CD1c-positive myeloid dendritic cell (primary cell): ENCODE measurements at regions not wholly inside any gene's neighbourhood (a gene's known extent, or its start where the extent isn't known, plus 50 kb on each side); places are given as distances from the start of the nearest gene placed in this dataset.

Source experiments
- DNase-seq: peaks from one replicate; pipeline ENCODE4 v3.0.0-alpha.2; 2016; ENCODE audit errors: extremely low spot score

DNA sequence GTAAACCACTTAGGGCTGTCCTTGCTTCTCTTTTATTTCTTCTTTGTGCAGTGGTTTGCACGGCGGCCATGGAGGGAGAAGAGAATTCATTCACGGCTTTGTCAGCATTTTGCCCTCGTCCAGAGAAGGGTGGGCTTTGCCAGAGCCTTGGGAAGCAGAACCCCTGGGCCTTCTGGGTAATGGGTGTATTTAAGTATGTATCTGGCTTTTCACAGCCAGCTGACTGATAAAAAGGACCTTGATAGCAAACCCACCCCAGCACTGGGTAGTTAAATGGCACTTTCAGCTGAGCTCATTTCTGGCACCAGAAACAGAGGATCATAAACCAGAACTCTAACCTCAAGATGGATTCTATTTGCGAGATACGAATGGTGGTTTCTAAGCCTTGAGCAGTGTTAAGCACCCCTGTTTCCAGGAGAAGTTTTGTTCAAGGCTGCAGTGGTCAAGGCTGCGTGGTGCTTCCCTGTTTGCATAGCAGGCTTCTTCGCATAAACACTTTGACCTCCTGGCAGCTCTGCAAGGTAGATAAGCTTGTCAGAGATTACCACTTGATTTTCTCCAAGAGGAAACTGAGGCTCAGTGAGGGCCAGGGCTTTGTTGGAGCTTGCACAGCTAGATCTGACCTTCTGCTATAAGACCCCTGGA is 441.6 kb upstream of the KLF4 start:
- DNase-seq: no peak

DNA sequence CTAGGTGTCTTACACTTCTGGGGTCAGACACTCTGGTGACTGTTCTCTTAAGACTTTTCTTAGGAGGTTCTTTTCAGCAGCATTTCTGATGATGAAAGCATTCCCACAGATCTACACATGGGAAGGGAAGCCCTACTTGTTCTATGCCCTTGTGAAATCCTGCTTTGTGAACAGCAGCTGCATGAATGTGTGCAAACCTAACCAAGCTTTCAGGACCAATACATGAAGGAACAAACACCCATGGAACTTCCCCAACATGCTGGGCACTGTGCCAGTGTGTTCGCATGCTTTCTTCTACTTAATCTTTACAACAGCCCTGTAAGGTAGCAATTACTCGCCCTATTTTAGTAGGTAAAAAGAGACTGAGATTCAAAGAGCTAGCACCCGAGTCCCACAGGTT is 439.9 kb upstream of the KLF4 start:
- DNase-seq: peak; percentile 91

DNA sequence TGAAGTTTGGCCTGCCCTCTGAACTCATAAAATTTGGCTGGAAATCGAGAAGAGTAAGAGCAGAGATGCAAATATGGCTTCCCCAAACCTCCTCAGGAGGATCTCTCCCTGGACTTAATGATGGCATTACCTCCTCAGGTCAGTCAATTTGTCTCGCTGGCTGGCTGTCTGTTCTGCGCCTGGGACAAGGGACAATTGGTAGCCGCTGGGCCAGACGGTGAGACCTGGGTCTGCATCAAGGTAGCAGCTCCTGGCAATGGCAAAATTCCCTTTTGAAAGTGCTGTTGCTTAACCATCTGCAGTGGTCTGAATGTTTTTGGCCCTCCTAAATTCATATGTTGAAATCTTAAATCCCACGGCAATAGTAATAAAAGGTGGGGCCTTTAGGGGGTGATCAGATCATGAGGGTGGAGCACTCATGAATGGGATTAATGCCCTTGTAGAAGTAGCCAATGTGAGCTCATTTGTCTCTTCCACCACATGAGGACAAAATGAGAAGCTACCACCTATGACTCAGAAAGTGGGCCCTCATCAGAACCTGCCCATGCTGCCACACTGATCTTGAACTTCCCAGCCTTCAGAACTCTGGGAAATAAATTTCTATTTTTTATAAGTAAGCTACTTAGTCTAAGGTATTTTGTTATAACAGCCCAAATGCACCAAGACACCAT is 439.3 kb upstream of the KLF4 start:
- peak; percentile 62 for DNase-seq

DNA sequence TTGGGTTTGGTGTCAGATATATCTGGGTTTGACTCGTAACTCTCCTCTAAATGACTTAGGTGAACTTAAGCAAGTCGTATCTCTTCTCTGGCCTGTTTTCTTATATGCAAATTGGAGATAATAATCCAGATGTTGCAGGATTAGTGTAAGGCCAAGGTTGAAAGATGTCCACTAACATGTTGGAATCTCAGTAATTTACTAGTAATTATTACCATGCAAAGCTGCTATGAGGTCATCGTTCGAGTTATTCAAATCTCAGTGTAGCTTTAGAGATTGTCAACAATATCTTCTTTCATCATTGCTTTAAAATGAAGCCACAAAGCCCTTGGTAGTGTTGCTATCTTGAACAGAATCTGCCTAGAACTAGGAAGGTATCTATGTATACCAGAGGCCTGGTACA is 437.7 kb upstream of the KLF4 start:
- DNase-seq: no peak

DNA sequence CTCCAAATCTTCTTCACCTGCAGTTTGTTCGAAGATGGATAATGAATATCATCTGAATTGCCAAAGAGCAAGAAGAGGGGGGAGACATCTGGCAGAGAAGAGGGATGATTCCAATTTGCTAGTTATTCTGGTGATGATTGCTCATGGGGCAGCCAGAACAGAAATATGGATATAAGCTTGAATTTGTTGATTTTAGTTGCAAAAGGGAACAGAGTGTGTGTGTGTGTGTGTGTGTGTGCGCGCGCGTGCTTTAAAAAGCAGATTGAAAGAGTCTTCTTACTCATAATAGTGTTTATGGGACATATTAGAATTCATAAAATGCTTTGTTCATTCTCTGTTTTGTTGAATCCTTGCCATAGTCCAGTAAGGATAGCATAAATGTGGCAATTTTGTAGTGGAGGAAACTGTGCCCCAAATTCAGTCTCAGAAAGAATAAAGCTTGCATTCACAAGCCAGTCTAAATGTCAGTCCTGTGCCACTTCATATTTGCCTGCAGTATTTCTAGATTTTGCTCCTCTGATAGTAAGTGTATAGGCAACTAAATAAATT is 436.3 kb upstream of the KLF4 start:
- no peak for DNase-seq

DNA sequence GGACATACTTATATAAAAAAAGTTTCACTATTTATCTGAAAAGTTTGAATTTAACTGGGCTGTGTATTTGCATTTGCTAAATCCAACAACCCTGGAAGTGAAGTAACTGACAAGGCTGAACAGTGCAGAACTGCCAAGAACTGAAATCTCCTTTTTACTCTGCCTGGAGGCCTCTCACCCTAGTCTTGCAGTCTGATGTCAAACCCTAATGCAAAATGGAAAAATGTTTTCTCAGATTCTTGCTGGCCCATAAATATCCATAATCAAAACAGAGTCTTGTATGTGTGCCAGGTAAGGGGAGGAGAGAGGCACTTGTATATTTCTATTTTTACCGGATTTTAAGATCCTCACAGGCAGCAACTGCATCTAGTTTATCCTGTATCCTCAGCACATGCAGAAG is 432.7 kb upstream of the KLF4 start:
- DNase-seq: no peak

DNA sequence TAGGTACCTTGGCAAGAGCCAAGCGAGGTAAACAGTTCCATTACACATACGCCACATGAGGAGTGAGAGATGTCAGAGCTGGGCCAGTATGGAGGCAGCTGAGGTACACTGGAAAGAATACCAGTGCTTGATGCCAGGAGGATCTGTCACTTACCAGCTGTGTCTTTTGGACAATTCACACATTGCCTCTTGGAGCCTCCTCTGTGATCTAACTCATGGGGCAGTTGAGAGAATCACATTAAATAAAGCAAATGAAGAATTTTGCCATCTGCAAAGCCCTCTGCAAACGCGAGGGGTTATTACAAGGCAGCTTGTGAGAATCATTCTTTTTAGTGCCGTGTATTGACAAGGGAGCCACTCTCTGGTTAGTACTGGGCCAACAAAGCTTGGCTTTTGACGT is 429.7 kb upstream of the KLF4 start:
- no peak for DNase-seq

DNA sequence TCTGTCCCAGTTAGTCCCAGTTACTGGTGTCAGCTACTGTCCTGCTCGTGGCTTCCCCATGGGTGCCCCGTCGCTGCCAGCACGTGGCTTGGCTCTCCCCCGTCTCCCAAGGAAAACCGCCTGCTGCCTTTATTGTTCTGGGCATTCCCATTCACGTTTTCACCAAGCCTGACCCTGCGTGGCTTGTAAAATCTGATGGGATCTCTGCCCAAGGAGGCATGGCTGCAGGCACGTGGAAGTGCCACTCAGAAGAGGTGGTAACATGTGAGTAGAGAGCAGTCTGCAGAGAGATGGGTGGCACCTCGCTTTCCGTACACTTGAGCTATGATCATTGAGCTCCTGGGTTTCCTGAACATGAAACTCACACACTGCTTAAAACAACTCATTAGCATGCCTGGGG is 429.2 kb upstream of the KLF4 start:
- DNase-seq: no peak

DNA sequence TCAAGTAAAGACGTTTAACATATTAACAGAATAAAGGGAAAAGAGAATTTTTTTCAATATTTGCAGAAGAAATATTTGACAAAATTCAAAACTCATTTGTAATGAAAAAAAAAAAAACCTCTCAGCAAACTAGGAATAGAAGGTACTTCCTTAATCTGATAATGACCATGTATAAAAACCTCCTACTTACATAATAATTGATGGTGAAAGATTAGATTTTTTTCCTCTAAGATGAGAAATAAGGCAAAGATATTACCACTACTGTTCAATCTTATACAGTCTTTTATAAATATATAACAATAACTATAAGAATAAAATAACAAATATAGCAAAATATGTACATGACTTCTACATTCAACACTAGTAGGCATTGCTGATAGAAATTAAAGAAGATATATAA is 424.6 kb upstream of the KLF4 start:
- DNase-seq: no peak

DNA sequence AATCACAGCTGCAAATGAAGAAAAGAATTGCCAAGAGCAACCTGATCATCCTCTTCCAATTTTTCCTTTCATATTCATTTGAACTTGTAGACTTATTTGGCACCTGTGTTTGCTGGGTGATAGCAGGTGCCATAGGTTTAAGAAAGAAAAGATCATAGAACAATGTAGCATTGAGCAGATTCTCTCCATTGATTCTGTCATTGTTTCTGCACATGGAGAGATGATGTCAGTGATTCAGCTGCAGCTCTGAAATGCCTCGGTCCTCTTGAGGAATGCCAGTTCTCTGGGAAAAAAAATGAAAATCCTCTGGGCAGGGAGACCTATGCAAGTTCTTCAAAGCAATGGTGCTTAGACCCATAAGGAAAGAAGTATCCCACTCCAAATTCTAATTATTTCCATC is 418.1 kb upstream of the KLF4 start:
- no peak for DNase-seq

DNA sequence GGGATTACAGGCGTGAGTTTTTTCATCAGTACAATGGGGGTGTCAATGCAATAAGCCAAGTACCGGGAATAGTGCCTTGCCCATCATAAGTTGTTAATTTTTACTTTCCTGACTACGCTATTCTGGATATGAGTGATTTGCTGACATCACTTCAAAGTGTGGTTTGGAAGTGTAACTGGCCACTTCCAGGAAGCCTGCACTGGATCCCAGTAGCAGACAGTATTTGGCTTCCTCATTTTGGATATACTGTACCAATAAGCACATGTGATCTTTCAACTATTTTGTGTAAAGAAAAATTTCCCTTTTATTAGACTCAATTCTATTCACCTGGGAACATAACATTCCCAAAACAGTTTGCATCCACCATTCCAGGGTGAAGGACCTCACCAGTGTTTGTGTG is 417.7 kb upstream of the KLF4 start:
- peak; percentile 64 for DNase-seq

DNA sequence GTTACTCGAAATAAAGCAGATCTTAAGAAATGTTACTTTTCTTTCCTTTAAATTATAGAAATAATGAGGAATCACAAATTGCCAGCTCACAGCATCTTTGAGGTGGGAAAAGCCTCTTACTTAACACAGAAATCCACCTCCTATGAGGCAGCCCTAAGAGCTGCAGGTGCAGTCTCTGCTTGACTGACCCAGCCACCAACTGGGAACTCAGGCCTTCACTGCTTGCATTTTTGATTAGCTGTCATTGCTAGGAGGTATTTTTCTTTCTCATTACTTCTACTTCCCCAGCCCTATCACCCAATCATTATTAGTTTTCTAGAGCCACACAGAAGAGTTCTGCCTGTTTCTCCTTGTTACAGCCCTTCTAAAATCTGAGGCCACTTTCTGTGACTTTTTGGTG is 416.5 kb upstream of the KLF4 start:
- DNase-seq: no peak

DNA sequence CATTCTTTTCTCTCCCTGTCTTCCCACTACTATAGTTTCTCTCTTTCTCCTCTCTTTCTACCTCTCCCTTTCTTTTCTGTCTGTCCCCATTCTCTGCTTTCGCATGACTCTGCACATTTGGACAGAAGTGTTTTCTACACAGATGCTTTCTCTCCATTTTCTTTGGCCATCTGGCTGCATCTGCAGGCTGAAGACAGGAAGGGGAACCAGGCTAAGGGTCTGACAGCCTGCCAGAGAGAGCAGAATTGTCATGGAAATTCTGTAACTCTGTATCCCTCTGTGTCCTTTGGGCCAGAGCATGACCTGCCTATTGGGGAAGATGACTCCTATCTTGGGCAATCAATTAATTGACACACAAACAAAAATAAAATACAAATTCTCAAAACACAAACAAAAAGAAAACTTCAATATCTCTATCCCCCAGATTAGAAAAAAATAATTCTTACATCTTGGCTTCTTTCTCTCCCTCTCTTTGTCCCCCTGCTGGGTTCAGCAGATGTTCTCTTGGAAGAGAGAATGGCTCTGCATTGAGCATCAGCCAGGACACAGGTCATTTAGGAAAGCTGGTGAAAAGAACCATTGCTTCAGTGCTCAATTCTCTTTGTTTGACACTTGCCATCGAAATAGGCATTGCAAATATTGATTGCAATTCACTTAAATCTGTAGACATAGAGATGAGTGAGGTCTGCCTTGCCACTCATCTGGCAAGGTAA is 415.9 kb upstream of the KLF4 start:
- no peak for DNase-seq

DNA sequence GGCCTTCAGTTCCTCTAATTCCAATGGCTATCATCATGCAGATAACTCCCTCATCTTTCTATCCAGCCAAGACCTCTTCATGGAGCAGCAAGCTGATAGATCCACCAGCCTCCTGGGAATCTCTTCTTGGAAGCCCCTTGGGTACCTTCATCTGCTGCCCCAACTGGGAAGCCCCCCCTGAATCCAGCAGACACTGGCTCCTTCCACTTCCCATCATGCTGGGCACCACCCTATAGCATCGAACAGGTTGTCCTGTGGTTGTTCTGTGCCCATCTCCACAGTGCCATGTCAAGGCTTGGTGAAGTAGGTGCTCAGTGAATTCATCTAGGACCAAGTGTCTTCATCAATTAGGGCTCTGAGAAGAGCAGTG is 410.4 kb upstream of the KLF4 start:
- DNase-seq: no peak

DNA sequence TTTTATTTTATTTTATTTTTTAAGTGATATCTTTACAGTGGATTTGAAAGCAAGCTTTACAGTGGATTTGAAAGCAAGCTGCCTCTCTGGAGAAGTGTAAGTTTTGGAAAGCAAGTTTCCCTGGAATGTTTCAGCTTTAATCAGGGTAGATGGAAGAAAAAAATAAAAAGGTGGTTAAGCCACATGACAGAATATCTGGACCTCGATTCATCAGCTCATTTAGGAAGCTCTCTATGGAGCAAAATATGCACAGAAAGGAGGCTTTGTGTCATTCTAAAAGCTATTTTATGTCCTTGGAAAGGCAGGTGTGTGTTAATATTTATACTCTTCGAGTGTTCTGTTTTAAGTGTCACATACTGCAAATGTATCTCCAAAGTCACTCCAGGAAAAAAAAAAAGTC is 409.2 kb upstream of the KLF4 start:
- DNase-seq: no peak

DNA sequence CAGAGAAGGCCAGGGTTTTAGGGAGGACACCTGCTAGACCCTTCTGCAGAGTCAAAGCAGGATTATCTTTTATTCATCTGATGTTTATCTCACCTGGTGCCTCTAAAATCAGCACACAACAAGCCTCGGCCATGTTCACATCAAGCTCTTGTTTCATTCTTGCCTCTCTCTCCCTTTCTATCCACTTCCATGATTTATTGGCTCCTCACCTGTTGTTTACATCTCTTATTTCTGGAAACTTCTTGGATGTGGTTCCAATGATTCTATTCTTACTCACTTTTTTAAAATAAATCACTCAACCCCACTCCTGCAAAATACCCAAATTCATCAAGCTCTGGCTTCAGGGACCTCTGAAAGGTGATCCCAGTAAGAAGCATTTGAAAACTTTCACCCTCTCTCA is 407.0 kb upstream of the KLF4 start:
- no peak for DNase-seq

DNA sequence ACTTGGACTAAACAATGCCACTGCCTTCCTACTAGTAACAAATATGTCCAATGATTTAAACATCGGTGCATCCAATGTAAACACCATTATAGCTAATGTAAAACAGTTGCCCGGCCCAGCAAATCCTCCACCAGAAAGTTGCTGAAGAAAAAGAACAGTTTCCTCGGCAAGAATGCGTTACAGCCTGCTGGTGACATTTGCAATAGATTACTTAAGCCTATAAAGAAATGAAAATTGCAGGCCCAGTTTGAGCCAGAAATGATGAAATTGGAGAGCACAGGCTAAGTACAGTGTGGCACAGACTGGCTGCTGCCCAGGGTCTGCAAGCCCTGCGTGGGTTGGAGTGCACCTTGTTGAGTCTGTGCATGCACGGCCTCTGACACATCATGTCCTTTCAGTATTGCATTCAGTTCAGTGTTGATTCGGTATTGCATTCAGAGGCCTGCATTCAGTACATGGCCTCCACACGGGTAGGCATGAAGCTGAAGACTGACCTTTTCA is 406.0 kb upstream of the KLF4 start:
- no peak for DNase-seq

DNA sequence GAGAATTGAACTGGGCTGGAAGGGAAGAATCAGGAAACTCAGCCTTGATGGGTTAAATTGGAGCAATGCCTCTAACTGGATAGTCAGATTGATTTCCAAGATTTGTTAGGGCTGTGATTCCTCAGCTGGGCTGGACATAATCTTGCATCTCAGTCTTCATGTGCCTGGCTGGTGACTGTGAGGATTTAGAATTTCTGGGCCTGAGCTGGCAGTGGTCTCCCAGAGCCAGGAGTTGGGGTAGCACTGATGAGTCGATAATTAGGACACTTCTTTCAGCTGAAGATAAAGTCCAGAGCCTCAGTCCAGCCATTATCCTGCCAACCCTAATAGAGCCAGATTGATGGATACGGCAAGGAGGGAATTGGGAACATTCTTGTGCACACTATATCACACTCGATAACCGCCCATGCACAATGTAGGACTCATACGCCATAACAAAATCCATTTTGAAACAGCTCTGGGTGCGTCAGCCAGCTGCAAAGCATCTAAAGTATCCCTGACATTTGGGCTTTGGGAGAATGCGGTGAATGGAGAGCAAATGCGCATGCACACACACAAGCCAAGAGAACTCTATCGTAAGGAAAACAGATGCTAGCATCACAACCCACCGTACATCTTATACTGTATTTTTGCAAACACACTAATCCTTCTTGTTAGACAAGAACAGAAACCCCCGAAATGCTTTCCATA is 405.1 kb upstream of the KLF4 start:
- DNase-seq: no peak

DNA sequence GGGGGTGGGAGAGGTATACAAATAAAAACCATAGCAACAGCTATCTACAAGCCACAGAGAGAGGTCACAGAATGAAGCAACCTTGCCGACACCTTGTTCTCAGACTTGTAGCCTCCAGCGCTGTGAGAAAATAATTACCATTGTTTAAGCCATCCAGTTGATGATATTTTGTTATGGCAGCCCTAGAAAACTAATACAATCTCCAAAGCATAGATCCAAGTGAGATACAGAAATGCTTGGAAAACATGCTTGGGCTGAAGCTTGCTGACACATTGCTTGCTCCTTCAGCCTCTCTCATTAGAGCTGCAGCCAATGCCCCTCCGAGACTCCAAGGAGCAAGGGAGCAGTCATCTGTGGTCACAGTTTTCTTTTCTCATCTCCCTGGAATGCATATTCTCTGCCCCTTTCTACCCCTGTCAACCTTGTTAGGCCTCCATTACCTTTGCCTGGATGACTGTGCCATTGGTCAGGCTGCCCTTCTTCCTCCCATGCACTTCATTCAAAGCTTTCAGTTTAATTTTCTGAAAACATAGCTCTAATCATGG is 401.4 kb upstream of the KLF4 start:
- no peak for DNase-seq

DNA sequence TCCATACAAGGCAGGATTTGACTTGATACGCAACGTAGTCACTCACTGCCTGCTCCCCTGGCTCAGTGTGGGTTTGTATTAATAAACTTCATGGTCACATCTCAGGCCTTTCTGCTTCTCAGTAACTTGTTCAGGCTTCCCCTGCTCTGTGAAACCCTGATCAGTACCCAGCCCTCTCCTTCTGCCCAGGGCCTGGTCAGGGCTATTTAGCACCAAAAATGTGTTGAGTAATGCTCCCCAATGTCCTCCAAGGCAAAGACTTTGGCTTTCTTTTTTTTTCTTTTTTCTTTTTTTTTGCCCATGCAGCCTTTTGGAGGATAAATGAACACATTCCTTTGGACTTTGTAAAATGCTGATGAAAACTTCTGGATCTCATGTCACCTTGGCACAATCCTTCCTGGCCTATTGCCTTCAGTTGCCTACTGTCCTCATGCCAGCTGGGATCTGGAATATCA is 399.2 kb upstream of the KLF4 start:
- no peak for DNase-seq

DNA sequence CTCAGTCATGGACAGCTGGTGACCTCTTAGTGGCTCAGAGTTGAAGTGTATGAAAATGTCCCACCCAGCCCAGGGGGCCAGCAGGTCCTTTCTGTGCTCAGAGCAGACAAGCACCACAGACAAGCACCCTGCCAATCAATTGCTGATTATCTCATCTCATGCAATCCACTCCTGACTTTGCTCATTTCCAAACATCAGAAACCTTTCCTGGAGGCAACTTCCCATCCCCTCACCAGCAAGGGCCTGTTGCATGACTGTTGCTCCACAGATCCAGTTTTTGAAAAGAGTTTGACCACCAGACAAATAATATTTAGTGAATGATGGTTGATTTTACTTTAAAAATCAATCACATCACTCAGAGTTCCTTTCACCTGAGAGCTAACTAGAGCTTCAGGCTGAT is 397.3 kb upstream of the KLF4 start:
- DNase-seq: no peak
